Activated CD4-positive, alpha-beta T cell treated with anti-CD3 and anti-CD28 coated beads, Interleukin-2, amount 10 ng/mL, durations not matched to agents 7 days and 5 days (primary cell): ENCODE measurements at regions not wholly inside any gene's neighbourhood (a gene's known extent, or its start where the extent isn't known, plus 50 kb on each side); places are given as distances from the start of the nearest gene placed in this dataset.

Source experiments
- CTCF ChIA-PET: fragments of 350-600 bp; sonication (Branson Sonifier 250); formaldehyde crosslinking; loops from one replicate; lab custom pipeline; 2021; ENCODE audit warnings: antibody characterized with exemption; lab: Charles Lee
- POLR2A ChIA-PET: fragments of 350-600 bp; sonication (Branson Sonifier 250); formaldehyde crosslinking; loops from one replicate; lab custom pipeline; 2021; ENCODE audit warnings: antibody characterized with exemption; lab: Charles Lee
- DNase-seq: peaks from one replicate; pipeline ENCODE4 v3.0.0-alpha.2; 2020
- H3K27ac Mint-ChIP-seq: one replicate; pipeline ENCODE4 v1.8.0; 2021; ENCODE audit warnings: mild to moderate bottlenecking, moderate library complexity, mixed read lengths
- H3K27me3 Mint-ChIP-seq: one replicate; pipeline ENCODE4 v1.8.0; 2021; ENCODE audit warnings: mixed read lengths
- H3K36me3 Mint-ChIP-seq: one replicate; pipeline ENCODE4 v1.8.0; 2021; ENCODE audit warnings: low read depth, mixed read lengths
- H3K4me1 Mint-ChIP-seq: one replicate; pipeline ENCODE4 v1.8.0; 2021; ENCODE audit warnings: mixed read lengths
- H3K4me3 Mint-ChIP-seq: one replicate; pipeline ENCODE4 v1.8.0; 2021; ENCODE audit warnings: mild to moderate bottlenecking, moderate library complexity, mixed read lengths
- H3K9me3 Mint-ChIP-seq: one replicate; pipeline ENCODE4 v1.8.0; 2021; ENCODE audit warnings: mixed read lengths

- H3K4me3 Mint-ChIP-seq, result no peak overlapping the region
- no peak for DNase-seq
- H3K4me1 Mint-ChIP-seq, result no peaks in the 10 kb centered on the region
- H3K9me3 Mint-ChIP-seq, result no peaks in the 10 kb centered on the region
- H3K27me3 Mint-ChIP-seq, result peaks cover 4% of the 10 kb centered on the region
- ChIA-PET POLR2A (no interaction called here), CTCF (no interaction called here)
- H3K27ac Mint-ChIP-seq, result no peak overlapping the region
- H3K36me3 Mint-ChIP-seq, result no peaks in the 10 kb centered on the region
Observed at GRCh38 chr11:110000031-110000502, 93.1 kb upstream of the ZC3H12C start.

GRCh38 chr11:110000850-110001249 lies 92.3 kb upstream of the ZC3H12C start:
- Mint-ChIP-seq H3K27ac (no peak overlapping the region), H3K4me1 (no peaks in the 10 kb centered on the region), H3K9me3 (no peaks in the 10 kb centered on the region), H3K4me3 (no peak overlapping the region), H3K27me3 (peaks cover 4% of the 10 kb centered on the region), H3K36me3 (no peaks in the 10 kb centered on the region)
- no peak for DNase-seq
- CTCF ChIA-PET, result no interaction called here
- POLR2A ChIA-PET, result no interaction called here

GRCh38 chr11:110003426-110003825 lies 89.8 kb upstream of the ZC3H12C start:
- Mint-ChIP-seq H3K4me3 (no peak overlapping the region), H3K4me1 (no peaks in the 10 kb centered on the region), H3K27me3 (peaks cover 8% of the 10 kb centered on the region), H3K27ac (no peak overlapping the region), H3K36me3 (no peaks in the 10 kb centered on the region), H3K9me3 (no peaks in the 10 kb centered on the region)
- CTCF ChIA-PET, result interaction anchor here (0.6 kb wide), 1 partner anchor 17 kb away, joined by 3 read pairs; no protein-coding TSS in a partner anchor
- DNase-seq, result no peak
- POLR2A ChIA-PET, result no interaction called here

- Mint-ChIP-seq H3K27me3 (peaks cover 22% of the 10 kb centered on the region), H3K36me3 (no peaks in the 10 kb centered on the region), H3K27ac (no peak overlapping the region), H3K4me1 (no peaks in the 10 kb centered on the region), H3K4me3 (no peak overlapping the region), H3K9me3 (peaks cover 6% of the 10 kb centered on the region)
- ChIA-PET CTCF (interaction anchor here (0.7 kb wide), 1 partner anchor 9 kb away, joined by 3 read pairs; no protein-coding TSS in a partner anchor), POLR2A (no interaction called here)
- no peak for DNase-seq
Observed at GRCh38 chr11:110011595-110011994, 81.6 kb upstream of the ZC3H12C start.

GRCh38 chr11:110015695-110016094 lies 77.5 kb upstream of the ZC3H12C start:
- ChIA-PET POLR2A (no interaction called here), CTCF (no interaction called here)
- H3K27me3 Mint-ChIP-seq, result peaks cover 7% of the 10 kb centered on the region
- no peaks in the 10 kb centered on the region for H3K4me1 Mint-ChIP-seq
- no peak overlapping the region for H3K4me3 Mint-ChIP-seq
- peaks cover 2% of the 10 kb centered on the region for H3K9me3 Mint-ChIP-seq
- DNase-seq, result no peak
- H3K27ac Mint-ChIP-seq, result no peak overlapping the region
- no peaks in the 10 kb centered on the region for H3K36me3 Mint-ChIP-seq

GRCh38 chr11:110019675-110020074 lies 73.5 kb upstream of the ZC3H12C start:
- Mint-ChIP-seq H3K4me3 (no peak overlapping the region), H3K27ac (no peak overlapping the region), H3K9me3 (no peaks in the 10 kb centered on the region), H3K27me3 (peaks cover 3% of the 10 kb centered on the region), H3K36me3 (no peaks in the 10 kb centered on the region), H3K4me1 (no peaks in the 10 kb centered on the region)
- no peak for DNase-seq
- ChIA-PET CTCF (no interaction called here), POLR2A (no interaction called here)

- ChIA-PET POLR2A (no interaction called here), CTCF (interaction anchor here (0.9 kb wide), 1 partner anchor 13 kb away, joined by 3 read pairs; no protein-coding TSS in a partner anchor)
- Mint-ChIP-seq H3K36me3 (no peaks in the 10 kb centered on the region), H3K27me3 (no peaks in the 10 kb centered on the region), H3K4me1 (no peaks in the 10 kb centered on the region), H3K9me3 (no peaks in the 10 kb centered on the region), H3K27ac (no peak overlapping the region), H3K4me3 (no peak overlapping the region)
- no peak for DNase-seq
Observed at GRCh38 chr11:110022548-110022947, 70.6 kb upstream of the ZC3H12C start.

GRCh38 chr11:110023711-110024110 lies 69.5 kb upstream of the ZC3H12C start:
- Mint-ChIP-seq H3K4me1 (no peaks in the 10 kb centered on the region), H3K9me3 (no peaks in the 10 kb centered on the region), H3K4me3 (no peak overlapping the region), H3K27ac (no peak overlapping the region), H3K36me3 (no peaks in the 10 kb centered on the region), H3K27me3 (peaks cover 3% of the 10 kb centered on the region)
- ChIA-PET POLR2A (no interaction called here), CTCF (no interaction called here)
- no peak for DNase-seq

- no peaks in the 10 kb centered on the region for H3K9me3 Mint-ChIP-seq
Observed at GRCh38 chr11:110026858-110027626, 66.2 kb upstream of the ZC3H12C start.

GRCh38 chr11:110027627-110028371 lies 65.4 kb upstream of the ZC3H12C start:
- ChIA-PET CTCF (no interaction called here), POLR2A (no interaction called here)
- Mint-ChIP-seq H3K4me3 (no peak overlapping the region), H3K9me3 (no peaks in the 10 kb centered on the region), H3K27me3 (peaks cover 3% of the 10 kb centered on the region), H3K27ac (no peak overlapping the region), H3K4me1 (no peaks in the 10 kb centered on the region), H3K36me3 (no peaks in the 10 kb centered on the region)
- no peak for DNase-seq

More at GRCh38 chr11:110026858-110027626, 66.2 kb upstream of the ZC3H12C start:
- Mint-ChIP-seq H3K27me3 (peaks cover 3% of the 10 kb centered on the region), H3K4me3 (no peak overlapping the region), H3K27ac (no peak overlapping the region), H3K4me1 (no peaks in the 10 kb centered on the region), H3K36me3 (no peaks in the 10 kb centered on the region)
- ChIA-PET CTCF (no interaction called here), POLR2A (no interaction called here)
- no peak for DNase-seq

- DNase-seq, result no peak
- no peaks in the 10 kb centered on the region for H3K4me1 Mint-ChIP-seq
- peaks cover 3% of the 10 kb centered on the region for H3K27me3 Mint-ChIP-seq
- no peak overlapping the region for H3K27ac Mint-ChIP-seq
- no peak overlapping the region for H3K4me3 Mint-ChIP-seq
- H3K9me3 Mint-ChIP-seq, result no peaks in the 10 kb centered on the region
- POLR2A ChIA-PET, result no interaction called here
- CTCF ChIA-PET, result no interaction called here
- H3K36me3 Mint-ChIP-seq, result no peaks in the 10 kb centered on the region
Observed at GRCh38 chr11:110028921-110029320, 64.3 kb upstream of the ZC3H12C start.

- H3K27ac Mint-ChIP-seq, result no peak overlapping the region
- H3K27me3 Mint-ChIP-seq, result peaks cover 3% of the 10 kb centered on the region
- ChIA-PET CTCF (no interaction called here), POLR2A (no interaction called here)
- no peaks in the 10 kb centered on the region for H3K4me1 Mint-ChIP-seq
- H3K36me3 Mint-ChIP-seq, result no peaks in the 10 kb centered on the region
- H3K4me3 Mint-ChIP-seq, result no peak overlapping the region
- no peak for DNase-seq
- H3K9me3 Mint-ChIP-seq, result no peaks in the 10 kb centered on the region
Observed at GRCh38 chr11:110029714-110030113, 63.5 kb upstream of the ZC3H12C start.

GRCh38 chr11:110031171-110031570 lies 62.0 kb upstream of the ZC3H12C start:
- no peak overlapping the region for H3K27ac Mint-ChIP-seq
- H3K27me3 Mint-ChIP-seq, result peaks cover 3% of the 10 kb centered on the region
- H3K36me3 Mint-ChIP-seq, result no peaks in the 10 kb centered on the region
- CTCF ChIA-PET, result no interaction called here
- no peaks in the 10 kb centered on the region for H3K9me3 Mint-ChIP-seq
- no peak overlapping the region for H3K4me3 Mint-ChIP-seq
- POLR2A ChIA-PET, result no interaction called here
- no peak for DNase-seq
- no peaks in the 10 kb centered on the region for H3K4me1 Mint-ChIP-seq
